ENCODE measurements at regions not wholly inside any gene's neighbourhood (a gene's known extent, or its start where the extent isn't known, plus 50 kb on each side); places are given as distances from the start of the nearest gene placed in this dataset.

GRCh38 chr21:26394341-26394740 is 178.7 kb downstream of the CYYR1 start:
- Histone ChIP-seq H3K4me1 (ENCODE audit: control insufficient read depth, extremely low read depth, insufficient read depth, low read length) (no peaks in the 10 kb centered on the region), H3K4me2 (ENCODE audit: extremely low read depth, insufficient read depth, low read length) (no peak overlapping the region), H3K27me3 (ENCODE audit: control insufficient read depth, insufficient read depth, low read length) (no peaks in the 10 kb centered on the region), H3K79me2 (ENCODE audit: control insufficient read depth, insufficient read depth, low read length) (no peaks in the 10 kb centered on the region), H3K9me3 (ENCODE audit: control insufficient read depth, insufficient read depth, low read depth, low read length) (no peaks in the 10 kb centered on the region), H3K36me3 (ENCODE audit: control insufficient read depth, insufficient read depth, low read length) (no peaks in the 10 kb centered on the region), H3K4me3 (replicated peaks in 1 of 4; ENCODE audit: control extremely low read depth in 1 of 4, insufficient read depth in 1 of 4, low read depth in 3 of 4, low read length in 4 of 4) (no peak overlapping the region), H4K20me1 (ENCODE audit: control insufficient read depth, extremely low read depth, insufficient read depth, low read length) (no peaks in the 10 kb centered on the region), H2AFZ (ENCODE audit: low read length) (no peak overlapping the region), H3K9ac (ENCODE audit: insufficient read depth, low read length) (no peak overlapping the region), H3K27ac (ENCODE audit: insufficient read depth, low read length) (no peak overlapping the region)
- DNase-seq (ENCODE audit: low read depth in 2 of 2) = peak in 1 of 2 donors; percentile 55
- no peak for TF ChIP-seq EZH2 (IDR thresholded peaks at IDR 0.05; ENCODE audit: low read length, missing control alignments)
- TF ChIP-seq, protein P1, sequence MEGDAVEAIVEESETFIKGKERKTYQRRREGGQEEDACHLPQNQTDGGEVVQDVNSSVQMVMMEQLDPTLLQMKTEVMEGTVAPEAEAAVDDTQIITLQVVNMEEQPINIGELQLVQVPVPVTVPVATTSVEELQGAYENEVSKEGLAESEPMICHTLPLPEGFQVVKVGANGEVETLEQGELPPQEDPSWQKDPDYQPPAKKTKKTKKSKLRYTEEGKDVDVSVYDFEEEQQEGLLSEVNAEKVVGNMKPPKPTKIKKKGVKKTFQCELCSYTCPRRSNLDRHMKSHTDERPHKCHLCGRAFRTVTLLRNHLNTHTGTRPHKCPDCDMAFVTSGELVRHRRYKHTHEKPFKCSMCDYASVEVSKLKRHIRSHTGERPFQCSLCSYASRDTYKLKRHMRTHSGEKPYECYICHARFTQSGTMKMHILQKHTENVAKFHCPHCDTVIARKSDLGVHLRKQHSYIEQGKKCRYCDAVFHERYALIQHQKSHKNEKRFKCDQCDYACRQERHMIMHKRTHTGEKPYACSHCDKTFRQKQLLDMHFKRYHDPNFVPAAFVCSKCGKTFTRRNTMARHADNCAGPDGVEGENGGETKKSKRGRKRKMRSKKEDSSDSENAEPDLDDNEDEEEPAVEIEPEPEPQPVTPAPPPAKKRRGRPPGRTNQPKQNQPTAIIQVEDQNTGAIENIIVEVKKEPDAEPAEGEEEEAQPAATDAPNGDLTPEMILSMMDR (conservative IDR thresholded peaks at IDR 0.05 in 1 of 2, IDR thresholded peaks at IDR 0.05 in 1 of 2; ENCODE audit: low read depth in 1 of 2, low read length in 2 of 2) = no peak

DNA sequence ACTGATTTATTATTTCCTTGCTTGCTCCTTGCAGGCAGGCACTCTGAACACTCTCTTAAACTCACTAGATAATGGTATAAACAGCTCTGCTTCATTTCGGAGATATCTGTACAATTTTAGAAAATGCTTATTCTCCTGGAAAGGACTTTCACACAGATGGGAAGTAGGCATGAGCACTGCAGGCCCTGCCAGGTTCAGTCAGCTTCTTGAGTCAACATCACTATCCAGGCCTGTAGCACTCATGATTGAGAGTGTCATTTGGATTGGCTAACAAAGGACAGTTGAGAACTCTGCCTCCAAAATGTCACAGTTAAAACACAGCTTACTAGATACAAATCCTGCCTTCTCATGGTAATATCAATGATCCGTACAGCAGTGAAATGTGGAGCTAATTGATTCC is 181.9 kb downstream of the CYYR1 start:
- H3K9ac ChIP-seq (ENCODE audit: insufficient read depth, low read length) = no peak overlapping the region
- TF ChIP-seq, protein P1 (conservative IDR thresholded peaks at IDR 0.05 in 1 of 2, IDR thresholded peaks at IDR 0.05 in 1 of 2; ENCODE audit: low read depth in 1 of 2, low read length in 2 of 2) = no peak
- no peak for TF ChIP-seq EZH2 (IDR thresholded peaks at IDR 0.05; ENCODE audit: low read length, missing control alignments)
- no peak overlapping the region for H3K4me3 ChIP-seq (replicated peaks in 1 of 4; ENCODE audit: control extremely low read depth in 1 of 4, insufficient read depth in 1 of 4, low read depth in 3 of 4, low read length in 4 of 4)
- no peak for DNase-seq (ENCODE audit: low read depth in 2 of 2)
- H3K27me3 ChIP-seq (ENCODE audit: control insufficient read depth, insufficient read depth, low read length) = no peaks in the 10 kb centered on the region
- H2AFZ ChIP-seq (ENCODE audit: low read length) = no peak overlapping the region
- H3K4me2 ChIP-seq (ENCODE audit: extremely low read depth, insufficient read depth, low read length) = no peak overlapping the region
- no peaks in the 10 kb centered on the region for H3K36me3 ChIP-seq (ENCODE audit: control insufficient read depth, insufficient read depth, low read length)
- H3K27ac ChIP-seq (ENCODE audit: insufficient read depth, low read length) = no peak overlapping the region
- no peaks in the 10 kb centered on the region for H3K79me2 ChIP-seq (ENCODE audit: control insufficient read depth, insufficient read depth, low read length)
- H4K20me1 ChIP-seq (ENCODE audit: control insufficient read depth, extremely low read depth, insufficient read depth, low read length) = no peaks in the 10 kb centered on the region
- H3K4me1 ChIP-seq (ENCODE audit: control insufficient read depth, extremely low read depth, insufficient read depth, low read length) = no peaks in the 10 kb centered on the region
- no peaks in the 10 kb centered on the region for H3K9me3 ChIP-seq (ENCODE audit: control insufficient read depth, insufficient read depth, low read depth, low read length)

GRCh38 chr21:26389971-26390641 is 183.0 kb downstream of the CYYR1 start:
- Histone ChIP-seq H3K4me2 (ENCODE audit: extremely low read depth, insufficient read depth, low read length) (no peak overlapping the region), H3K9me3 (ENCODE audit: control insufficient read depth, insufficient read depth, low read depth, low read length) (no peaks in the 10 kb centered on the region), H3K27me3 (ENCODE audit: control insufficient read depth, insufficient read depth, low read length) (no peaks in the 10 kb centered on the region), H3K4me3 (replicated peaks in 1 of 4; ENCODE audit: control extremely low read depth in 1 of 4, insufficient read depth in 1 of 4, low read depth in 3 of 4, low read length in 4 of 4) (no peak overlapping the region), H3K4me1 (ENCODE audit: control insufficient read depth, extremely low read depth, insufficient read depth, low read length) (no peaks in the 10 kb centered on the region), H3K27ac (ENCODE audit: insufficient read depth, low read length) (no peak overlapping the region), H3K79me2 (ENCODE audit: control insufficient read depth, insufficient read depth, low read length) (no peaks in the 10 kb centered on the region), H2AFZ (ENCODE audit: low read length) (no peak overlapping the region), H3K9ac (ENCODE audit: insufficient read depth, low read length) (no peak overlapping the region), H4K20me1 (ENCODE audit: control insufficient read depth, extremely low read depth, insufficient read depth, low read length) (no peaks in the 10 kb centered on the region), H3K36me3 (ENCODE audit: control insufficient read depth, insufficient read depth, low read length) (no peaks in the 10 kb centered on the region)
- DNase-seq (ENCODE audit: low read depth in 2 of 2) = peak; percentile 20 to 77
- TF ChIP-seq, protein P1 (conservative IDR thresholded peaks at IDR 0.05 in 1 of 2, IDR thresholded peaks at IDR 0.05 in 1 of 2; ENCODE audit: low read depth in 1 of 2, low read length in 2 of 2) = no peak

Measured in fibroblast of lung (primary cell).